Peyer's patch (tissue), 4 donors: ENCODE measurements at regions not wholly inside any gene's neighbourhood (a gene's known extent, or its start where the extent isn't known, plus 50 kb on each side); places are given as distances from the start of the nearest gene placed in this dataset.

Experiments used
- POLR2A ChIP-seq, 2 donors: fragments of 450-650 bp; IDR thresholded peaks; one replicate each; pipeline ENCODE4 v1.5.1; 2017; ENCODE audit warnings: antibody characterized with exemption in 2 of 2, mild to moderate bottlenecking in 2 of 2, moderate library complexity in 2 of 2
- TF ChIP-seq, protein P1 (sequence below), 6 experiments: fragments of 450-650 bp in 4 of 6; fragments of 200-600 bp in 2 of 6; sonication (generic) in 1 of 6; IDR thresholded peaks; one replicate each; pipeline ENCODE4 v1.5.1; 2017 to 2019; ENCODE audit warnings: antibody characterized with exemption in 6 of 6, mild to moderate bottlenecking in 3 of 6, moderate library complexity in 1 of 6

DNA sequence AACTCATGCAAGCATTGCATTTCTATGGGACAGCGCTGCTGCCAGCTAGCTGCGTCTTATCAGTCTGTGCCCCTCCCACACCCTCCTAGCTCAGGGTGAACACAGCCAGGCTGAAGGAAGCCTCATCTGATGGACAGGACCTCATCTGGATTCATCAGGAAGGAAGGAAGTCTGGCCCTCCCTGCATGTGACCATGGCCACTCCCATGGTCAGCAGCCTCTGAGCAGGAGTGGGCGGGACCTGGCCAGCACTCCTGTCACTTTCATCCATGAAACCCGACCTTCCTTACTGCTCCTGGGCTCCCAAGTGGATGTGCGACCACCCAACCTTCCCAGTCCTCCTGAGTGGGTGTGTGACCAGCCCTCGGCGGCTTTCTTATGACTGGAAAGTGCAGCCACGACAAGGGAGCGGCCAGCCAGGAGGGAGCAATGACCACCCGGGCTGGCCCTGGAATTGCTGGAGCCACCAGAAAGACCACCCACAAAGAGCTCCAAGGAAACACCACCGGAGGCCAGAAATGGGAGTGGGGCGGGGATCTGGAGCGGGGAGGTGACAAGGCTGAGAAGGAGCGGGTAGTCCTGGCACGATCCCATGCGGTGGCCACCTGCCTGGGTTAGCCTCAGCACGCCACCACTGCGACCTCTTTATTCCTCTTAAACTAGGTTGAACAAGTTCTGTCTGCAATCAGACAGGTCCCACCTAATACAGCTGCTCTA, 241.2 kb downstream of the TTLL2 start:
- no peak for TF ChIP-seq POLR2A (IDR thresholded peaks at IDR 0.05)
- TF ChIP-seq, protein P1, sequence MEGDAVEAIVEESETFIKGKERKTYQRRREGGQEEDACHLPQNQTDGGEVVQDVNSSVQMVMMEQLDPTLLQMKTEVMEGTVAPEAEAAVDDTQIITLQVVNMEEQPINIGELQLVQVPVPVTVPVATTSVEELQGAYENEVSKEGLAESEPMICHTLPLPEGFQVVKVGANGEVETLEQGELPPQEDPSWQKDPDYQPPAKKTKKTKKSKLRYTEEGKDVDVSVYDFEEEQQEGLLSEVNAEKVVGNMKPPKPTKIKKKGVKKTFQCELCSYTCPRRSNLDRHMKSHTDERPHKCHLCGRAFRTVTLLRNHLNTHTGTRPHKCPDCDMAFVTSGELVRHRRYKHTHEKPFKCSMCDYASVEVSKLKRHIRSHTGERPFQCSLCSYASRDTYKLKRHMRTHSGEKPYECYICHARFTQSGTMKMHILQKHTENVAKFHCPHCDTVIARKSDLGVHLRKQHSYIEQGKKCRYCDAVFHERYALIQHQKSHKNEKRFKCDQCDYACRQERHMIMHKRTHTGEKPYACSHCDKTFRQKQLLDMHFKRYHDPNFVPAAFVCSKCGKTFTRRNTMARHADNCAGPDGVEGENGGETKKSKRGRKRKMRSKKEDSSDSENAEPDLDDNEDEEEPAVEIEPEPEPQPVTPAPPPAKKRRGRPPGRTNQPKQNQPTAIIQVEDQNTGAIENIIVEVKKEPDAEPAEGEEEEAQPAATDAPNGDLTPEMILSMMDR (IDR thresholded peaks at IDR 0.05) = no peak
